ENCODE measurements at regions not wholly inside any gene's neighbourhood (a gene's known extent, or its start where the extent isn't known, plus 50 kb on each side); places are given as distances from the start of the nearest gene placed in this dataset.
"Not testable (repeated sequence)": the region's sequence is repeated elsewhere in the genome, so short reads cannot be mapped to it uniquely, and the experiment has no call there.

GRCh38 chr12:73124480-73124879 lies 852.3 kb downstream of the TRHDE start:
- no peak for DNase-seq (ENCODE audit: low spot score)
- Mint-ChIP-seq H3K36me3 (ENCODE audit: low read depth) (no peaks in the 10 kb centered on the region), H3K27ac (no peak overlapping the region), H3K27me3 (ENCODE audit: low read depth) (no peaks in the 10 kb centered on the region), H3K4me3 (no peak overlapping the region), H3K4me1 (ENCODE audit: low read depth) (no peaks in the 10 kb centered on the region), H3K9me3 (peaks cover 9% of the 10 kb centered on the region)

- no peak for DNase-seq (ENCODE audit: low spot score)
- H3K4me1 Mint-ChIP-seq (ENCODE audit: low read depth) = no peaks in the 10 kb centered on the region
- no peak overlapping the region for H3K4me3 Mint-ChIP-seq
- H3K36me3 Mint-ChIP-seq (ENCODE audit: low read depth) = no peaks in the 10 kb centered on the region
- peaks cover 5% of the 10 kb centered on the region for H3K9me3 Mint-ChIP-seq
- no peak overlapping the region for H3K27ac Mint-ChIP-seq
- no peaks in the 10 kb centered on the region for H3K27me3 Mint-ChIP-seq (ENCODE audit: low read depth)
These were observed 853.0 kb downstream of the TRHDE start for GRCh38 chr12:73125148-73125547.

- Mint-ChIP-seq H3K4me1 (ENCODE audit: low read depth) (no peaks in the 10 kb centered on the region), H3K4me3 (no peak overlapping the region), H3K27ac (no peak overlapping the region), H3K9me3 (peaks cover 15% of the 10 kb centered on the region), H3K36me3 (ENCODE audit: low read depth) (no peaks in the 10 kb centered on the region), H3K27me3 (ENCODE audit: low read depth) (no peaks in the 10 kb centered on the region)
- no peak for DNase-seq (ENCODE audit: low spot score)
These were observed 864.2 kb downstream of the TRHDE start for GRCh38 chr12:73136386-73136785.

GRCh38 chr12:73139642-73140041 lies 867.5 kb downstream of the TRHDE start:
- not testable (repeated sequence) for H3K36me3 Mint-ChIP-seq (ENCODE audit: low read depth); H3K4me3 Mint-ChIP-seq; H3K27ac Mint-ChIP-seq; DNase-seq (ENCODE audit: low spot score); H3K27me3 Mint-ChIP-seq (ENCODE audit: low read depth); H3K4me1 Mint-ChIP-seq (ENCODE audit: low read depth)
- H3K9me3 Mint-ChIP-seq = peaks cover 16% of the 10 kb centered on the region

- Mint-ChIP-seq H3K4me1 (ENCODE audit: low read depth) (no peaks in the 10 kb centered on the region), H3K36me3 (ENCODE audit: low read depth) (no peaks in the 10 kb centered on the region), H3K27ac (no peak overlapping the region), H3K9me3 (peaks cover 32% of the 10 kb centered on the region), H3K4me3 (no peak overlapping the region), H3K27me3 (ENCODE audit: low read depth) (no peaks in the 10 kb centered on the region)
- DNase-seq (ENCODE audit: low spot score) = no peak
These were observed 886.2 kb downstream of the TRHDE start for GRCh38 chr12:73158341-73158740.

- H3K9me3 Mint-ChIP-seq = peaks cover 34% of the 10 kb centered on the region
- no peaks in the 10 kb centered on the region for H3K27me3 Mint-ChIP-seq (ENCODE audit: low read depth)
- no peaks in the 10 kb centered on the region for H3K36me3 Mint-ChIP-seq (ENCODE audit: low read depth)
- H3K4me3 Mint-ChIP-seq = no peak overlapping the region
- H3K27ac Mint-ChIP-seq = no peak overlapping the region
- DNase-seq (ENCODE audit: low spot score) = no peak
- no peaks in the 10 kb centered on the region for H3K4me1 Mint-ChIP-seq (ENCODE audit: low read depth)
These were observed 887.8 kb downstream of the TRHDE start for GRCh38 chr12:73159954-73160353.

- no peaks in the 10 kb centered on the region for H3K4me1 Mint-ChIP-seq (ENCODE audit: low read depth)
- H3K9me3 Mint-ChIP-seq = peaks cover 29% of the 10 kb centered on the region
- no peaks in the 10 kb centered on the region for H3K27me3 Mint-ChIP-seq (ENCODE audit: low read depth)
- no peak overlapping the region for H3K4me3 Mint-ChIP-seq
- H3K27ac Mint-ChIP-seq = no peak overlapping the region
- DNase-seq (ENCODE audit: low spot score) = no peak
- H3K36me3 Mint-ChIP-seq (ENCODE audit: low read depth) = no peaks in the 10 kb centered on the region
These were observed 889.8 kb downstream of the TRHDE start for GRCh38 chr12:73161970-73162369.

GRCh38 chr12:73180734-73181133 lies 908.6 kb downstream of the TRHDE start:
- H3K36me3 Mint-ChIP-seq (ENCODE audit: low read depth) = no peaks in the 10 kb centered on the region
- no peak for DNase-seq (ENCODE audit: low spot score)
- H3K27me3 Mint-ChIP-seq (ENCODE audit: low read depth) = no peaks in the 10 kb centered on the region
- H3K9me3 Mint-ChIP-seq = peaks cover 51% of the 10 kb centered on the region
- no peak overlapping the region for H3K27ac Mint-ChIP-seq
- H3K4me1 Mint-ChIP-seq (ENCODE audit: low read depth) = no peaks in the 10 kb centered on the region
- H3K4me3 Mint-ChIP-seq = no peak overlapping the region

GRCh38 chr12:73181244-73181643 lies 909.1 kb downstream of the TRHDE start:
- H3K27me3 Mint-ChIP-seq (ENCODE audit: low read depth) = no peaks in the 10 kb centered on the region
- no peaks in the 10 kb centered on the region for H3K36me3 Mint-ChIP-seq (ENCODE audit: low read depth)
- no peak overlapping the region for H3K4me3 Mint-ChIP-seq
- no peaks in the 10 kb centered on the region for H3K4me1 Mint-ChIP-seq (ENCODE audit: low read depth)
- peaks cover 53% of the 10 kb centered on the region for H3K9me3 Mint-ChIP-seq
- DNase-seq (ENCODE audit: low spot score) = no peak
- no peak overlapping the region for H3K27ac Mint-ChIP-seq

- Mint-ChIP-seq H3K36me3 (ENCODE audit: low read depth) (no peaks in the 10 kb centered on the region), H3K27ac (no peak overlapping the region), H3K4me1 (ENCODE audit: low read depth) (no peaks in the 10 kb centered on the region), H3K27me3 (ENCODE audit: low read depth) (no peaks in the 10 kb centered on the region), H3K9me3 (peaks cover 65% of the 10 kb centered on the region), H3K4me3 (no peak overlapping the region)
- DNase-seq (ENCODE audit: low spot score) = no peak
These were observed 913.2 kb downstream of the TRHDE start for GRCh38 chr12:73185403-73185802.

- H3K27me3 Mint-ChIP-seq (ENCODE audit: low read depth) = no peaks in the 10 kb centered on the region
These were observed 914.1 kb downstream of the TRHDE start for GRCh38 chr12:73186272-73186671.

GRCh38 chr12:73187765-73188164 lies 915.6 kb downstream of the TRHDE start:
- Mint-ChIP-seq H3K27ac (no peak overlapping the region), H3K4me3 (no peak overlapping the region), H3K4me1 (ENCODE audit: low read depth) (no peaks in the 10 kb centered on the region), H3K27me3 (ENCODE audit: low read depth) (no peaks in the 10 kb centered on the region), H3K36me3 (ENCODE audit: low read depth) (no peaks in the 10 kb centered on the region), H3K9me3 (peaks cover 63% of the 10 kb centered on the region)
- no peak for DNase-seq (ENCODE audit: low spot score)

More at GRCh38 chr12:73186272-73186671, 914.1 kb downstream of the TRHDE start:
- DNase-seq (ENCODE audit: low spot score) = no peak
- no peaks in the 10 kb centered on the region for H3K4me1 Mint-ChIP-seq (ENCODE audit: low read depth)
- H3K36me3 Mint-ChIP-seq (ENCODE audit: low read depth) = no peaks in the 10 kb centered on the region
- H3K27ac Mint-ChIP-seq = no peak overlapping the region
- H3K9me3 Mint-ChIP-seq = peaks cover 72% of the 10 kb centered on the region
- H3K4me3 Mint-ChIP-seq = no peak overlapping the region

- no peak for DNase-seq (ENCODE audit: low spot score)
- H3K9me3 Mint-ChIP-seq = peaks cover 30% of the 10 kb centered on the region
- no peak overlapping the region for H3K4me3 Mint-ChIP-seq
- no peaks in the 10 kb centered on the region for H3K27me3 Mint-ChIP-seq (ENCODE audit: low read depth)
- no peaks in the 10 kb centered on the region for H3K4me1 Mint-ChIP-seq (ENCODE audit: low read depth)
- H3K36me3 Mint-ChIP-seq (ENCODE audit: low read depth) = no peaks in the 10 kb centered on the region
- no peak overlapping the region for H3K27ac Mint-ChIP-seq
These were observed 938.5 kb downstream of the TRHDE start for GRCh38 chr12:73210548-73211204.

GRCh38 chr12:73220951-73221350 lies 948.8 kb downstream of the TRHDE start:
- no peak overlapping the region for H3K4me3 Mint-ChIP-seq
- no peaks in the 10 kb centered on the region for H3K27me3 Mint-ChIP-seq (ENCODE audit: low read depth)
- H3K36me3 Mint-ChIP-seq (ENCODE audit: low read depth) = no peaks in the 10 kb centered on the region
- peaks cover 21% of the 10 kb centered on the region for H3K9me3 Mint-ChIP-seq
- no peak for DNase-seq (ENCODE audit: low spot score)
- no peak overlapping the region for H3K27ac Mint-ChIP-seq
- H3K4me1 Mint-ChIP-seq (ENCODE audit: low read depth) = no peaks in the 10 kb centered on the region

- Mint-ChIP-seq H3K36me3 (ENCODE audit: low read depth) (no peaks in the 10 kb centered on the region), H3K4me1 (ENCODE audit: low read depth) (no peaks in the 10 kb centered on the region), H3K27ac (no peak overlapping the region), H3K9me3 (peaks cover 17% of the 10 kb centered on the region), H3K4me3 (no peak overlapping the region), H3K27me3 (ENCODE audit: low read depth) (no peaks in the 10 kb centered on the region)
- DNase-seq (ENCODE audit: low spot score) = no peak
These were observed 949.2 kb downstream of the TRHDE start for GRCh38 chr12:73221398-73221797.

Measured in T-helper 2 cell treated with Interferon-gamma antibody and Interleukin-4, amounts not matched to agents 5 μg/mL and 100 μg/mL, for 36 hours (primary cell).